Activated CD4-positive, CD25-positive, alpha-beta regulatory T cell (primary cell): ENCODE measurements at regions not wholly inside any gene's neighbourhood (a gene's known extent, or its start where the extent isn't known, plus 50 kb on each side); places are given as distances from the start of the nearest gene placed in this dataset.
"Not testable (repeated sequence)": the region's sequence is repeated elsewhere in the genome, so short reads cannot be mapped to it uniquely, and the experiment has no call there.

Experiments
- DNase-seq, 4 experiments: peaks; one replicate each; lab custom pipeline; 2025; lab: John Stamatoyannopoulos, UW

- no peak for DNase-seq
Measured at GRCh38 chr10:25713894-25714240, 220.2 kb upstream of the MYO3A start.

- DNase-seq, result no peak
Measured at GRCh38 chr10:25724241-25724640, 209.8 kb upstream of the MYO3A start.

DNA sequence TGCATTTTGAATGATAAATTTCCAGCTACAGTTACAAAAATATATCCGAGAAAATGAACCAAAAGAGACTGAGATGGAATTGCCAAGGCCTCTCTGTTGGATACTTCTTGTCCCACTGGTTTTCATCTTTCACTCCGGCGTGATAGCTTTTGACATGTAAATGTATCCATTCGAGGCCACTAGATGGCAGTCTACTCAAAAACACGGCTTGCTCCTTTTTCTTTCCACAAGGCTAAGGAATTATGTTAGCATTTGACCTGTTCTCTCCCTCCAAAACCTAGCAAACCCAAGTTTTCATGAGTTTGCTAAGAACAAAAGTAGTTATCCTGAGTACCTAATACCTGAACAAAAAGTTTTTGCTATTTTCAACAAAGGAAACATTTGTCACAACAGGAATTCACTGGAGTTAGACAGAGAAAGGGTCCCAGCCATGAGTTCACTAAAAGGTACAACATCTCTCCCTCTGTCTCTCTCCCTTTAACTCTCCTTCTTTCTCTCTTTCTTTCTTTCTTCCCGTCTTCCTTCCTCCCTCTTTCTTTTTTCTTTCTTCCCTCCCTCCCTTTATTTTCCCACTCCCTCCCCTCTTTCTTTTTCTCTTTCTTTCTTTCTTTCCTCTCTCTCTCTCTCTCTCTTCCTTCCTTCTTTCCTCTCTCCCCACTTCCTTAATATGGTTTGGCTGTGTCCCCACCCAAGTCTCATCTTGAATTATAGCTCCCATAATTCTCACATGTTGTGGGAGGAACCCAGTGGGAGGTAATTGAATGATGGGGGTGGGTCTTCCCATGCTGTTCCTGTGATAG, 207.9 kb upstream of the MYO3A start:
- DNase-seq, result no peak

DNA sequence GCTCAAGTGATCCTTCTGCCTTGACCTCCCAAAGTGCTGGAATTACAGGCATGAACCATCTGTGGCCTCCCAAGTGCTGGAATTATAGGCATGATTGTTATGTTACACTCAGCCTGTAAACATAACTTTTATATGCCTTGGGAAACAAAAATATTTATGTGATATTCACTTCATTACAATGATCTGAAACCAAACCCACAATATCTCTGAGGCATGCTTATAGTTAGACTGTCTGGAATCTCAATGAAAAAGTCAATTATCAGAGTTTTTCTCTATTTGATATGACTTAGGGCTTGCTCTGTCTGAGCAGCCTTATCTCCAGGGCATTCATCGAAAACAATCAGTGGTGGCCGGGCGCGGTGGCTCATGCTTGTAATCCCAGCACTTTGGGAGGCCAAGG, 195.3 kb upstream of the MYO3A start:
- no peak for DNase-seq

DNA sequence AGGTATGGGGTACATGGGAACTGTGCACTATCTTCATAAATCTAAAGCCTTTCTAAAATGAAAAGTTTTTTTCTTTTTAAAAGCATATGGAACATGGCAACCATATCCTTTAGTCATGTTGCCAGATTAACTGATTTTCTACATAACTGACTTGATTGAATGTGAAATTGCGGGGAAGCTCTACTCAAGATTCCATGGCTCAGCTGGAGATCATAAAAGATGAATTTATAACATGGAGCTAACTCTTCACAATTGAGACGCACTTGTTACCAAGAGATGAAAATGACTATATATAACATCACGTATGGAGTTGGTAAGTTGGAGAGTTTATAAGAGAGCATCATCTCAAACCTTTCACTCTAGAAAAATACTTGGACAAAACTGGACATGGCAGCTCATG, 190.2 kb upstream of the MYO3A start:
- DNase-seq, result no peak

DNA sequence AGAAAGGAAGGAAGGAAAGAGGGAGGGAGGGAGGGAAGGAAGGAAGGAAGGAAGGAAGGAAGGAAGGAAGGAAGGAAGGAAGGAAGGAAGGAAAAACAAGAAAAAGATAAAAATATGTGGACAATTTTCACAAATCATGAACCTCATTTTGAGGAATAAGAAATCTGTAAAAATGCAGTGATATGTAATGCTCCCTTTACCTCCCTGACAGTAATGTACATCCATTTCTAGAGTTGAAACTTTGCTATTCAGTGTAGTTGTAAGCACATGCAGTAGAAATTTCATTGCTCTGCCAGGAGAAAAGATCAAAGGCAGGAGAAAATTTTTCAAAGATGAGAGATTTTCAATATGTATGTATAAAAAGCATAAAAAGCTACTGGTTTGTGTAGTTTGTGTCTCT, 189.5 kb upstream of the MYO3A start:
- DNase-seq, result no peak

- DNase-seq, result no peak
Measured at GRCh38 chr10:25745976-25746375, 188.1 kb upstream of the MYO3A start.

DNA sequence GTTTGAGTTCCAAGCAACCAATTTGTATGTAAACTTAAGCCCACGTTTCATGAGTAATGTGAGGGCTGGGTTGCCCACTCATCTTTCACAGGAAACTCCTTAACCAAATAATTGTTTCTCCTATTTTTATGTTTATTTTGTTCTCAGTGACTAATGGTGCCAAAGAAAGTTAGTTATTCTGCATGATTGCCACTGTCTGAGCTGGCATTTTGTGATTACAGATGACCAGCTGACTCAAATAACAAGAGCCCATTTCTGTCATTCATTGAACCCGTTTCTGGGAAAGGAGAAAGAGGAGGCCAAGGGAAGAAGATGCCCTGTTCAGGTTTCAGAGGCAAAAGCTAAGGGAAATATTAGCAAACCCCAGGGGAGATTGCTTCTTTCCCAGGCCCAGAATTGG, 186.9 kb upstream of the MYO3A start:
- no peak for DNase-seq

- no peak for DNase-seq
Measured at GRCh38 chr10:25748509-25748908, 185.5 kb upstream of the MYO3A start.

DNA sequence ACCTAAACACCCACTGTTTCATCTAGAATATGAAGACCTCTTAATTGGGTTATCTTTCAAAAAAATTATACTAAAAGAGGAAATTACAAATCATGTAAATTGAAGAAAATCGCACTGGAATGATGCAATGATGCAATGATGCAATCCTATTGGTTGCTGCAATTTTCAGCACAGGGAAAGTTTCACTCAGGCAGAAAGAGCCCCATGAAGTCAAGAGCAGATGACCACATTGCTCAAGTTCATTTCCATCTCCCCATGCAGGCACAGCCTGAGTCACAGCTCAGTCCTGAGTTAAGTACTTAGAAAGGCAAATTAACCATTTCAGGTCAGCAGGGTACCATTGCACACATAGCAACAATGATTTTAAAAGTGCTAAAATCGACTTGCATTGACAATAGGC, 180.3 kb upstream of the MYO3A start:
- no peak for DNase-seq

DNA sequence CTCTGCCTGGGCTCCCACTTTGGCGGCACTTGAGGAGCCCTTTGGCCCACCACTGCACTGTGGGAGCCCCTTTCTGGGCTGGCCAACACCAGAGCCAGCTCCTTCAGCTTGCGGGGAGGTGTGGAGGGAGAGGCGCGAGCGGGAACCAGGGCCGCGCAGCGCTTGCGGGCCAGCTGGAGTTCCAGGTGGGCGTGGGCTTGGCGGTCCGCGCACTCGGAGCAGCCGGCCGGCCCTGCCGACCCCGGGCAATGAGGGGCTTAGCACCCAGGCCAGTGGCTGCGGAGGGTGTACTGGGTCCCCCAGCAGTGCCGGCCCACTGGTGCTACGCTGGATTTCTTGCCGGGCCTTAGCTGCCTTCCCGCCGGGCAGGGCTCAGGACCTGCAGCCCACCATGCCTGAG, 178.2 kb upstream of the MYO3A start:
- DNase-seq, result not testable (repeated sequence)

GRCh38 chr10:25756784-25757183, 177.2 kb upstream of the MYO3A start:
- DNase-seq, result no peak

DNA sequence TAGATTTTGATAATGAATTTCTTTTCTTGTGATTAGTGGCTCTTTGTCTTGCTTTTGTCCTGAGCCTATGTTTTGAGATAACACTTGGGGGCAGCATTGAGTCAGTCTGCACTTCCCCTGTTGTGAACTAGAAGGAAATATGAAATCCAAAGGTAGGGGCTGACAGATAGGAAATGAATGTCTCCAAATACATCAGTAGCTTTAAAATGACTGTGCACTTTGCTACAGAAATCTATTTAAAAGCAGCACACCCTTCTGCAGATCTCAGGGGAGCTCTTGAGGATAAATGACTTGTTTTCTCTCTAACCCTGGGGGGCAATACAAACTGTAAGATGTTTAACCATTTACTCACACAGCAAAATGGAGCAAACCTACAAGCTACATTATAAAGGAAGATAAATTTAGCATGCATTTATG, 176.0 kb upstream of the MYO3A start:
- DNase-seq, result no peak

- DNase-seq, result no peak
Measured at GRCh38 chr10:25758511-25758910, 175.5 kb upstream of the MYO3A start.

GRCh38 chr10:25761937-25762336, 172.1 kb upstream of the MYO3A start:
- DNase-seq, result no peak

DNA sequence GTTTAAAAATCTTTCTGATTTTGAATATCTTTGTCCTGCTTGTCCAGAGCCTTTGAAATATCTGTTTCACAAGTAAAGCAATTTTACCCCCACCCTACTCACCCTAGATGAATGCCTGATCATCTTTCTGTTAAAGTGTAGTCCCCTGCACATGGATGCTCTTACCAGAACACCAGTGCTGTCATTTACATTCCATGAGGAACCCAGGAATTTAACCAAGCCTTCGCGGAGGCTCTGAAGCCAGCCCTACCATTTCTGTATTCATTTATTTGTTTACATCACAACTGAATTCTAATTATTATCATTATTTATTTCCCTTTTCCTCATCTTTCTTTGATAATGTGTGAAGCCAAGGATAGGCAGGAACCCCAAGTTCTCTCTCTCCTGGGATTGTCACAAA, 167.8 kb upstream of the MYO3A start:
- DNase-seq, result no peak

GRCh38 chr10:25766687-25767221, 167.3 kb upstream of the MYO3A start:
- no peak for DNase-seq

DNA sequence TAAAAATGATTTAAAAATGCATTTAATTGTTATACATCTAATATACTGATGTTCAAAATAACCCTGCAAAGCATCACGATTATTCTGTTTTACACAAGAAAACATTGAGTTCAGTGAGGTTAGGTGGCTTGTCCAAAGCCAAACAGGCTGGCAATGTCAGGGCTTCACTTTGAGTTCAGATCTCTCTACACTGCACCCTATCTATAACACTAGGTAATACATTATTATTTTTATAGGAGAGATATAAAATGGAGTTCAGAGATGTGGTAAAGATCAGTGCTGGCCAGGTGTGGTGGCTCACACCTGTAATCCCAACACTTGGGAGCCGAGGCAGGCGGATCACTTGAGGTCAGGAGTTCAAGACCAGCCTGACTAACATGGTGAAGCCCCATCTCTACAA, 165.9 kb upstream of the MYO3A start:
- DNase-seq, result no peak

DNA sequence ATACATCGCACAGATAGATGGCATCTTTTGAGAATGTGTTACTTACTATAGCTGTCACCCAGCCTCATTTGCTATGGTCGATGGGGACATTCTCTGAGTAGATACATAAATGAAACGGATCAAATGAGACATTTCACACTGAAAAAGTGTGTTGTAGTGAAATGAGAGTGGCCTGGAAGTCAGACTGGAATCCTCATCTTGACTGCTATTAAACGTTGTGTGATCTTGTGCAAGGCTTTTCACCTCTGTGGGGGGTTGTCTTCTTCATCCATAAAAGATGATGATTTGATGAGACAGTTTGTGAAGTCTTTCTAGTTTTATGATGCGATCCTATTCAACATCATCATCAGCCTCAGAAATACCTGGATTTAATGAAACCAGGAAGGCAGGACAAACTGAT, 155.4 kb upstream of the MYO3A start:
- DNase-seq, result no peak

- DNase-seq, result no peak
Measured at GRCh38 chr10:25786161-25786560, 147.9 kb upstream of the MYO3A start.

DNA sequence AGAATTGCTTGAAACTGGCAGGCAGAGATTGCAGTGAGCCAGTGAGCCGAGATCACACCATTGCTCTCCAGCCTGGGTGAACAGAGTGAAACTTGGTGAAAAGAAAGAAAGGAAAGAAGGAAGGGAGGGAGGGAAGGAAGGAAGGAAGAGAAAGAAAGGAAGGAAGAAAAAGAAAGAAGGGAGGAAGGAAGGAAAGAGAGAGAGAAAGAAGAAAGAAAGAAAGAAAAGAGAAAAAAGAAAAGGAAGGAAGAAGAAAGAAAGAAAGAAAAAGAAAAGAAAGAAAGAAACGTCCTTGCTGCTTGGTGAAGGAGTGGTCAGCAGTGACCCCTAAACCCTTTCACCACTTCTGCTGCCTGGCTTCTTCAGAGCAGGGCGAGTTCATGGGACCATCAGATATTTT, 147.1 kb upstream of the MYO3A start:
- DNase-seq, result no peak

DNA sequence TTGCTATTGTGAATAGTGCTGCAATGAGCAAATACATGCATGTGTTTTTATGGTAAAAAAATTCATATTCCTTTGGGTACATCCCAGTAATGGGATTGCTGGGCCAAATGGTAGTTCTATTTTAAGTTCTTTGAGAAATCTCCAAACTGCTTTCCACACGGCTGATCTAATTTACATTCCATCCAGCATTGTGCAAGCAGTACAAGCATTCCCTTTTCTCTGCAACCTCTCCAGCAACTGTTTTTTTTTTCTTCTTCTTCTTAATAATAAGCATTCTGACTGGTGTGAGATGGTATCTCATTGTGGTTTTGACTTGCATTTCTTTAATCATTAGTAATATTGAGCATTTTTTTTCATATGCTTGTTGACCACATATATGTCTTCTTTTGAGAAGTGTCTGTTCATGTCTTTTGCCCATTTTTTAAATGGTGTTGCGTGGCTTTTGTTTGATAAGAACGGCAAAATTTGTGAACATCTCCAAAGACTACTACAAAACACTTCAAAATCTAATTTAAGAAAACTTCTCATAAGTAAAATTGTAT, 136.1 kb upstream of the MYO3A start:
- DNase-seq, result no peak

- no peak for DNase-seq
Measured at GRCh38 chr10:25804505-25804904, 129.5 kb upstream of the MYO3A start.

DNA sequence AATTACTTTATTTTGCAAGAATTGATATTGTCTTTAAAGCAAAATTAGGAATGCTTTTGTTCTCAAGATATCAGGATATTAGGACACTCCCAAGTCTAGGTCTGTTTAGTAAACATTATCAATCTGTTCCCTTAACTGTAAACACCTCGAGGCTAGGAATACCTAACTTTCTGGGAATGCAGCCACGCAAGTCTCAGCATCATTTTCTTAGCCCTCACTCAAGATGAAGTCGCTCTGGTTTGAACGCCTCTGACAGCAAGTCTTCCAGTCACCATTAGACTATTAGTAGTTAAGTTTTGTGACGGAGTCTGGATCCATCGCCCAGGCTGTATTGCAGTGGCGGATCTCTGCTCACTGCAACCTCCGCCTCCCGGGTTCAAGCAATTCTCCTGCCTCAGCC, 128.0 kb upstream of the MYO3A start:
- DNase-seq, result no peak
